HAP-1 (cell line): ENCODE measurements at regions not wholly inside any gene's neighbourhood (a gene's known extent, or its start where the extent isn't known, plus 50 kb on each side); places are given as distances from the start of the nearest gene placed in this dataset.
"Not testable (repeated sequence)": the region's sequence is repeated elsewhere in the genome, so short reads cannot be mapped to it uniquely, and the experiment has no call there.

Source experiments
- DNase-seq, 2 experiments: peaks; one replicate each; pipeline ENCODE4 v3.0.0-alpha.2; 2016 to 2020; ENCODE audit warnings: low spot score in 2 of 2
- H3K27me3 ChIP-seq: fragments of 250-450 bp; sonication (Bioruptor Pico); 2 replicates; pipeline ENCODE4 v1.5.1; 2020; ENCODE audit warnings: low read depth, mild to moderate bottlenecking, moderate library complexity
- H3K36me3 ChIP-seq: fragments of 250-450 bp; sonication (Bioruptor Pico); replicated peaks from 2 replicates; pipeline ENCODE4 v1.5.1; 2020; ENCODE audit warnings: mild to moderate bottlenecking
- H3K4me1 ChIP-seq: fragments of 250-450 bp; sonication (Bioruptor Pico); 2 replicates; pipeline ENCODE4 v1.5.1; 2020; ENCODE audit warnings: mild to moderate bottlenecking
- H3K4me3 ChIP-seq: fragments of 250-450 bp; sonication (Bioruptor Pico); 2 replicates; pipeline ENCODE4 v1.5.1; 2020; ENCODE audit warnings: mild to moderate bottlenecking, moderate library complexity
- H3K9me3 ChIP-seq: fragments of 250-450 bp; sonication (Bioruptor Pico); 2 replicates; pipeline ENCODE4 v1.5.1; 2020; ENCODE audit warnings: mild to moderate bottlenecking, moderate library complexity
- in situ Hi-C: fragments of 300-500 bp; cut with MboI; formaldehyde crosslinking; loops from 3 replicates; pipeline ENCODE4 v1.14.3; 2020; ENCODE audit warnings: low sequenced_read_pairs, inconsistent platforms, mixed read lengths

- in situ Hi-C loops, DNase-seq, H3K36me3 ChIP-seq, H3K9me3 ChIP-seq, H3K4me1 ChIP-seq, H3K4me3 ChIP-seq, H3K27me3 ChIP-seq: not testable (repeated sequence)
Measured at GRCh38 chr10:87300163-87300562, 57.4 kb upstream of the NUTM2D start.

- H3K27me3 ChIP-seq, H3K4me1 ChIP-seq, H3K9me3 ChIP-seq, H3K36me3 ChIP-seq, H3K4me3 ChIP-seq, in situ Hi-C loops: not testable (repeated sequence)
- DNase-seq, result peak in 1 of 2 experiments; percentile 69
Measured at GRCh38 chr10:87301466-87302115, 56.0 kb upstream of the NUTM2D start.

GRCh38 chr10:87302132-87302531 lies 55.4 kb upstream of the NUTM2D start:
- H3K4me1 ChIP-seq, H3K4me3 ChIP-seq, H3K27me3 ChIP-seq, H3K9me3 ChIP-seq, in situ Hi-C loops, DNase-seq, H3K36me3 ChIP-seq: not testable (repeated sequence)

GRCh38 chr10:87303707-87304106 lies 53.8 kb upstream of the NUTM2D start:
- H3K36me3 ChIP-seq, H3K9me3 ChIP-seq, H3K4me3 ChIP-seq, DNase-seq, in situ Hi-C loops, H3K4me1 ChIP-seq, H3K27me3 ChIP-seq: not testable (repeated sequence)

- DNase-seq, H3K9me3 ChIP-seq, in situ Hi-C loops, H3K36me3 ChIP-seq, H3K4me3 ChIP-seq, H3K27me3 ChIP-seq, H3K4me1 ChIP-seq: not testable (repeated sequence)
Measured at GRCh38 chr10:87306681-87307080, 50.9 kb upstream of the NUTM2D start.
